Glomerular visceral epithelial cell (primary cell): ENCODE measurements at regions not wholly inside any gene's neighbourhood (a gene's known extent, or its start where the extent isn't known, plus 50 kb on each side); places are given as distances from the start of the nearest gene placed in this dataset.

ENCODE experiments used
- DNase-seq: peaks from one replicate; pipeline ENCODE4 v3.0.0-alpha.2; 2016; ENCODE audit errors: extremely low spot score

GRCh38 chr9:27749838-27750237 is 176.6 kb upstream of the C9orf72 start:
- peak; percentile 39 for DNase-seq

DNA sequence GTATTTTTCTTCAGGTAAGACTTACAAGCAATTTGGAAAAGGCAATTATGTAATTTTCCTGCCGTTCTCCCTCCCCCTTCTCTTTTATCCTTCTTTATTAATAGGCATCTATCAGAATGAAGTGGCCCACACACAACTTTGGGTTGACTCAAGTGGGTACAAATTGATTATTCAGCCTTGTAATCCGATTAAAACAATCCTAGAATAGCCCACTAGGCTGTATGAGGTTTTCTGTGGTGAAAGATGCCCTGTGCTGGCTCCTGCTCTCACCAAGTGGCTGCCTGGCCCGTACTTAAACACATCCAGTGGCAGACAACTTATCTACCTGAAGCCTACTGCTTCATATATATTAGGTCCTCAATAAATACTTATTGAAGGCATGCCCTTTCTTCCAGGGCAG is 177.3 kb upstream of the C9orf72 start:
- DNase-seq, result no peak

- no peak for DNase-seq
These were observed 178.8 kb upstream of the C9orf72 start for GRCh38 chr9:27752069-27752468.

DNA sequence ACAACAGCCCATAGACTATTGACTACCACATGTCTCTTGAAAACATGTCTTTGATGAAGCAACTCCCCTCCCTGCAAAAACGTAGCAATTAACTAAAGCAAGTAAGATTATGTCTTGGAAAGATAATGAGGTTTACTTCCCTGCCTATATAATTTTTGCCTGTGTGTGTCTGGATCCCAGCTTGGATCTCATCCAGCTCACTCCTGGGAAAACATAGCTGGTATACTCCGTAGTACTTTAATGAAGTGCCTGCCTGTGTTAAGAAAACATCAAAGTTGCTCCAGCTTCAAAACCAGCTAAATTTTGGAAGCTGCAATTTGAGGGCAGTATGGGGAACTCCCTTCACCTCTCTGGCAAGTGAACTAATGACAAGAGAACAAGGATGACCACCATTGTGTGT is 182.6 kb upstream of the C9orf72 start:
- DNase-seq, result no peak

DNA sequence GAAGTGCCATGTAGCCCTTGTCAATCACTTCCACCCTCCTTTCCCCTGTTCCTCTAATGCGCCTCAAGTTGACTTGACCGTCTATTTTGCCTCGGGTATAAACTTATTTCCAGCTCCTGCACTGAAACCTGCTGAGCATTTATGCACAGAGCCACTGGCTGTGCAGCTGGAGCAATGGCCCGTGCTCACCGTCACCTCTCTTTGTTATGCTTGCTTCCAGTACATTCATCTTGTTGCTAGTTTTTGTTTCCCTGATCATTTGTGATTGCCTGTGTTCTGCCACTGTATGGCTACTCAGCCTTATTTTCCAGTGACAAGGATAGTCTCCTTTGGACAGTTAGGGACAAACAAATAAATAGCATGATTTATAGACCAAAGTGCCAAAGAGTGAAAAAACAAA is 183.1 kb upstream of the C9orf72 start:
- no peak for DNase-seq

DNA sequence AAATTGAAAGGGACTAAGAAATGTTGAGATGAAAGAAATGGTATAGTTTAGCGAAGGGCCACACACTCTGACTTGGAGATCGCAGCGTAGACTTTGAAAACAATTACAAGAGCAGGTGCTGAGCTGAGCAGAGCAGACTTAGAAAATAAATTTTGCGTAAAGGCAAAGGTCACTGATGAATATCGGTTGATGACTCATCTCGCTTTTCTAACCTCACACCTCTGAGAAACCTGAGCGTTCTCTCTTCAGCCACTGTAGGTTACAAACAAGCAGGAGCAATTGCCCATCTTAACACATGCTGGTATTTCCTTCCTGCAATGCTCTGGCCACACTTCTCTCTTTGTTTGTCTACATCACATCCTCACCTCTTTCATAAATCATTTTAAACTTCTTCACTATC is 190.6 kb upstream of the C9orf72 start:
- no peak for DNase-seq

DNA sequence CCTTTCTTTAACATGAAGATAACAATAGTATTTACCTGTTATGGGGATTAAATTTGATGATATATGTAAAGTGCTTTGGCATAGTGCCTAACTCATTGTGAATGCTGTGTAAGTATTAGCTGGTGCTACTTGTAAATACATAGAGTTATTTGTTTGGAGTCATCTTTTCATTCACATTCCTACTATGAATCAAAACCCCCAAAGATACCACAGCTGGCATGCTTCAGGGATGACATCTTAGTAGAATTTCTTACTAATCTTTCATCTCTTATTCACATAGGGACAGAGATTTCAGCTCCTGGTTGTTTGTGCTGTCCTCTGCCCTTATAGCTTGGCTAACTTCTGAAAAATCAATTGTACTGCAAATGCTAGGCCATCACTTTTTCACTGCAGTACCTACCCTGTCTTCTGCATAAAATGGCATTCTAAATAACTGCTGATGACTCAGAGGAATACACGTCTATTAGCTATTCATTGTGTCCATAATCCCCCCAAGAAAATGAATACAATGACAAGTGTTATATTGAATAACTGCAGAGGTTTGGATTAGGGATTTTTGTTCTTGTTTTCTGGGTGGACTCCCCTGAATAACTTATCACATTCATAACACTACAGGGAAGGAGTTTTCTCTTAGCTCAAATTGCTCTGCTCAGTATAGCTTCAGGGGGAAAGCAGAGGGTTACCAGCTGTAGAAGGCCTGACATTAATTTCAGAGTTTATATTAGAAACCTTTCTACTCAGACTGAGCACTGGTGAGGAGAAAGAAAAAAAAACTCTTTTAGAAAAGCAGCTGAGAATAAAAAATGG is 192.2 kb upstream of the C9orf72 start:
- DNase-seq, result peak; percentile 71

- no peak for DNase-seq
These were observed 193.0 kb upstream of the C9orf72 start for GRCh38 chr9:27766073-27766835.

DNA sequence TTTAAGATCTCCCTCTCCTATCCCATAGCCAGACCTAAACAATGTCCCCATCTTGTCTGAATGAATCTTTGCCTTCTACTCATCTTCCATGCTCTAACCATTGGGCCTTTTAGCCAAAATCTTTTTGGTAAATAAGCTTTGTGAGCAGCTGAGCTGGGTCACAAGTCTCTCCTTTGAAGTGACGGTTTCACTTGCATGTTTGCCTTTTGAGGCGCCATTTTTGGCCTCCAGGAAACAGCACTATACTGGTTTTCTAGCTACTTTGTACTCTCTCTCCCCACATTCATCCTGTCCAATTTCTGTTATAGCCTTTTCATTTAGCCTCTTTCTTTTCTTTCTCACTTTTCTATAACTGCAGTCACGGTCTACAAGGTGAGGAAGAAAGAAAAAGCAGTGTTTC is 195.5 kb upstream of the C9orf72 start:
- DNase-seq, result no peak

GRCh38 chr9:27770541-27770940 is 197.3 kb upstream of the C9orf72 start:
- DNase-seq, result no peak

GRCh38 chr9:27771803-27772545 is 198.7 kb upstream of the C9orf72 start:
- DNase-seq, result peak; percentile 15

DNA sequence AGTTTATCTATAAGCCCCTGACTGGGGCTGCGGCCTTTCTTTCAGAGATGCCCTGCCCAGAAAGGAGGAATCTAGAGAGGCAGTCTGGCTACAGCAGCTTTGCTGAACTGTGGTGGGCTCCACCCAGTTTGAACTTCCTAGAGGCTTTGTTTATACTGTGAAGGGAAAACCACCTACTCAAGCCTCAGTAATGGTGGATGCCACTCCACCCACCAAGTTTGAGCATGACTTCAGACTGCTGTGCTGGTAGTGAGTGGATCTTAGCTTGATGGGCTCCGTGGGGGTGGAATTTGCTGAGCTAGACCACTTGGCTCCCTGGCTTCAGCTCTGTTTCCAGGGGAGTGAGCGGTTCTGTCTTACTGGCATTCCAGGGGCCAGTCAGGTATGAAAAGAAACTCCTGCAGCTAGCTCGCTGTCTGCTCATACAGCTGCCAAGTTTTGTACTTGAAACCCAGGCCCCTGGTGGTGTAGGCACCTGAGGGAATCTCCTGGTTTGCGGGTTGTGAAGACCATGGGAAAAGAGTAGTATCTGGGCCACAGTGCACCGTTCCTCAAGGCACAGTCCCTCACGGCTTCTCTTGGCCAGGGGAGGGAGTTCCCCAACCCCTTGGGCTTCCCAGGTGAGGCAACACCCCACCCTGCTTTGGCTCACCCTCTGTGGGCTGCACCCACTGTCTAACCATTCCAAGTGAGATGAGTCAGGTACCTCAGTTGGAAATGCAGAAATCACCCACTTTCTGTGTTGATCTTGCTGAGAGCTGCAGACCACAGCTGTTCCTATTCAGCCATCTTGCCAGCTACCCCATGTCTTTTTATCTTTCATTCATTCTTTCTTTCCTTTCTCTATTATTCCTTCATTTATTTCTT is 211.8 kb upstream of the C9orf72 start:
- DNase-seq, result peak; percentile 83

GRCh38 chr9:27785714-27786100 is 212.4 kb upstream of the C9orf72 start:
- DNase-seq, result peak; percentile 62

DNA sequence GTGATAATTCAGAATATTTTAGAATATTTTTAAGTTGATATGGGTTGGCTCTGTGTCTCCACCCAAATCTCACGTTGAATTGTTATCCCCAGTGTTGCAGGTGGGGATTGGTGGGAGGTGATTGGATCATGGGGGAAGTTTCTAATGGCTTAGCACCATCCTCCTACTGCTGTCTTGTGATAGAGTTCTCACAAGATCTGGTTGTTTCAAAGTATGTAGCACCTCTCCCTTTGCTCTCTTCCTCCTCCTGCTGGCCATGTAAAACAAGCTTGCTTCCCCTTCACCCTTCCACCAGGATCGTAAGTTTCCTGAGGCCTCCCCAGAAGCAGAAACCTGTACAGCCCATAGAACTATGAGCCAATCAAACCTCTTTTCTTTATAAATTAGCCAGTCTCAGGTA is 214.6 kb upstream of the C9orf72 start:
- no peak for DNase-seq

- peak; percentile 44 for DNase-seq
These were observed 218.0 kb upstream of the C9orf72 start for GRCh38 chr9:27791311-27791710.

DNA sequence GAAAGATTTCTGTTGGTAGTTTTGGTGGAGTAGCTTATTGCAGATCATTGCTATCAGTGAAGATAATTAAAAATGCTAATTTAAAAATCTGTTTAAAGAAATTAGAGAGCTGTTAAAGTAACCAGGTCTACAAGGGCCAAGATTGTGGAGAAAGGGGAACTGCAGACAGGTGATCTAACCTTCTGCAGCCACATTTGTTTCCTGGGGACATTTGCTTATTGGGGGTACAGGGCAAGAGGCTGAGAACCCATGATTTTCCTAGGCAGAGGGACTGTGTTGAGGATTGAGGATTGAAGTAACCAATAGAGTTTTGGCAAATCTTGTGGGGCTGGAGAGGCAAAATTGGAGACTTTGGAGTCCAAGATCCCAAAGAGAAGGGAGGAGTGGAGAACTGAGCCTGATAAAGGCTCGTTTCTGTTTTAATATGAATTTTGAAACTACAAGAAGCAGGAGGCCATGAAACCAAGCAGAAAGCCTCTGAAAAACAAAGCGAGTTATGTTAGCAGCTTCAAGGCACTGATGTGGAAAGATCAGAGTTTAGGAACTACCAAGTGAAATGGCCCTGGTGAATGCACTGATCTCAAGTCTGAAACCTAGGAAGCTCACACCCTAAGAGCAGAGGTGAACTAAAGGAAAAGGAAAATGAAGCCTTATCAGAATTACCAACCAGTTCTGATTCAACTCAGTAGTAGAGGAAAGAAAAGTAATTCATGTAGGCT is 219.8 kb upstream of the C9orf72 start:
- DNase-seq, result no peak

GRCh38 chr9:27799326-27799725 is 226.0 kb upstream of the C9orf72 start:
- no peak for DNase-seq

DNA sequence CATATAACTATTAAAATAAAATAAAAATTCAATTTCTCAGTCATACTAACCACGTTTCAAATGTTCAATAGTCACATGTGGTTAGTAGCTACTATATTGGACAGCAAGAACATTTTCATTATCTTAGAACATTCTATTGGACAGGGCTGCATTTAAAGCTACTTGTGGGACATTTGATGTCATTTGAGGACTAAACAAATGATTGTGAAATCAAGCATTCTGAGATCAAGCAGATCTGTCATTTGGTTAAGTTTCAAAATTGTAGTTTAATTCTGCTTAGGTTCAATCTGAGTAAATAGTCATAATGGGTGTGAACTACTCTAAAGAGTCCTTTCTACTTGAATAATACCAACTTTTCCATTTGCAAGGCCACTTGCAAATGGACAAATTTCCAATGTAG is 226.9 kb upstream of the C9orf72 start:
- DNase-seq, result no peak

GRCh38 chr9:27800692-27801370 is 227.6 kb upstream of the C9orf72 start:
- DNase-seq, result no peak

DNA sequence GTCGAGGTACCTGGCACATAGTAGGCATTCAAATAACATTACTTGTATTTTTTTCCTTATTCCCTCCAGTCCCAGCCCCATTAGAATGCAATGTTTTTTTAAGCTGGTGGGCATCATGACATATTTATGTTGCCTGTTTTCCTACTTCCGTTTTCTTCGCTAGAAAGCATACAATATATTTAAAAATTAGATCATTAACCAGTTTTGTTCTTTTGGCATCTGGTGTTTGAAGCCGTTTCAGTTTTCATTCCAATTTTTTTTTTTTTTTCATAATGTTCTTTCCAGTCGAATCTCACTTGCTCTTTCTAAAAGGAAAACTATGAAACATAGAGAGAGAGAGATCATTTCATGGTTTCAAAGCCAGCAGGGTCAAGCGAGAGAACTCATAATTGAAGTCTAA is 228.3 kb upstream of the C9orf72 start:
- no peak for DNase-seq
